ENCODE measurements at regions not wholly inside any gene's neighbourhood (a gene's known extent, or its start where the extent isn't known, plus 50 kb on each side); places are given as distances from the start of the nearest gene placed in this dataset.

GRCh38 chr14:38762845-38763244 lies 340.2 kb downstream of the SEC23A start:
- no peak for DNase-seq (ENCODE audit: low read depth)

GRCh38 chr14:38762426-38762825 lies 340.6 kb downstream of the SEC23A start:
- no peak for DNase-seq (ENCODE audit: low read depth)

GRCh38 chr14:38761033-38761432 lies 342.0 kb downstream of the SEC23A start:
- DNase-seq (ENCODE audit: low read depth) = no peak

- DNase-seq (ENCODE audit: low read depth) = no peak
These were observed 344.4 kb downstream of the SEC23A start for GRCh38 chr14:38758661-38759060.

GRCh38 chr14:38755036-38755435 lies 348.0 kb downstream of the SEC23A start:
- no peak for DNase-seq (ENCODE audit: low read depth)

- no peak for DNase-seq (ENCODE audit: low read depth)
These were observed 350.3 kb downstream of the SEC23A start for GRCh38 chr14:38752750-38753149.

GRCh38 chr14:38752341-38752740 lies 350.7 kb downstream of the SEC23A start:
- DNase-seq (ENCODE audit: low read depth) = no peak

- DNase-seq (ENCODE audit: low read depth) = no peak
These were observed 351.6 kb downstream of the SEC23A start for GRCh38 chr14:38751459-38751858.

- no peak for DNase-seq (ENCODE audit: low read depth)
These were observed 353.1 kb downstream of the SEC23A start for GRCh38 chr14:38749936-38750335.

- no peak for DNase-seq (ENCODE audit: low read depth)
These were observed 357.2 kb downstream of the SEC23A start for GRCh38 chr14:38745861-38746260.

GRCh38 chr14:38743966-38744584 lies 359.0 kb downstream of the SEC23A start:
- no peak for DNase-seq (ENCODE audit: low read depth)

- no peak for DNase-seq (ENCODE audit: low read depth)
These were observed 365.2 kb downstream of the SEC23A start for GRCh38 chr14:38737686-38738407.

GRCh38 chr14:38735005-38735404 lies 368.0 kb downstream of the SEC23A start:
- DNase-seq (ENCODE audit: low read depth) = no peak

- DNase-seq (ENCODE audit: low read depth) = no peak
These were observed 371.1 kb downstream of the SEC23A start for GRCh38 chr14:38731962-38732361.

- DNase-seq (ENCODE audit: low read depth) = no peak
These were observed 372.6 kb downstream of the SEC23A start for GRCh38 chr14:38730420-38730819.

GRCh38 chr14:38727731-38728130 lies 375.3 kb downstream of the SEC23A start:
- DNase-seq (ENCODE audit: low read depth) = no peak

- DNase-seq (ENCODE audit: low read depth) = no peak
These were observed 378.4 kb downstream of the SEC23A start for GRCh38 chr14:38724621-38725020.

GRCh38 chr14:38723959-38724358 lies 379.1 kb downstream of the SEC23A start:
- no peak for DNase-seq (ENCODE audit: low read depth)

- DNase-seq (ENCODE audit: low read depth) = no peak
These were observed 379.8 kb downstream of the SEC23A start for GRCh38 chr14:38723277-38723676.

GRCh38 chr14:38721822-38722431 lies 381.1 kb downstream of the SEC23A start:
- no peak for DNase-seq (ENCODE audit: low read depth)

- DNase-seq (ENCODE audit: low read depth) = no peak
These were observed 384.5 kb downstream of the SEC23A start for GRCh38 chr14:38718519-38718918.

- no peak for DNase-seq (ENCODE audit: low read depth)
These were observed 386.1 kb downstream of the SEC23A start for GRCh38 chr14:38716926-38717325.

- no peak for DNase-seq (ENCODE audit: low read depth)
These were observed 392.2 kb downstream of the SEC23A start for GRCh38 chr14:38710881-38711280.
